Thyroid gland (tissue), 4 donors: ENCODE measurements at regions not wholly inside any gene's neighbourhood (a gene's known extent, or its start where the extent isn't known, plus 50 kb on each side); places are given as distances from the start of the nearest gene placed in this dataset.

Source experiments
- DNase-seq, 2 donors: peaks; one replicate each; pipeline ENCODE4 v3.0.0-alpha.2; 2019
- H3K27ac ChIP-seq, 3 donors: fragments of 200-600 bp; sonication (generic); 1 replicate in 2 of 3; 2 replicates in 1 of 3; pipeline ENCODE4 v1.5.1; 2016 to 2019; ENCODE audit warnings: mild to moderate bottlenecking in 1 of 3, moderate library complexity in 1 of 3
- H3K27me3 ChIP-seq: fragments of 200-600 bp; sonication (generic); one replicate; pipeline ENCODE4 v1.5.1; 2019
- H3K36me3 ChIP-seq, 2 donors: fragments of 200-600 bp; sonication (generic); one replicate each; pipeline ENCODE4 v1.5.1; 2016 to 2019
- H3K4me1 ChIP-seq, 2 donors: fragments of 200-600 bp; sonication (generic); one replicate each; pipeline ENCODE4 v1.5.1; 2017 to 2019
- H3K4me3 ChIP-seq, 3 donors: fragments of 200-600 bp; sonication (generic); replicated peaks in 1 of 3; 1 replicate in 2 of 3; 2 replicates in 1 of 3; pipeline ENCODE4 v1.5.1; 2016; ENCODE audit warnings: mild to moderate bottlenecking in 1 of 3
- H3K9me3 ChIP-seq: fragments of 200-600 bp; sonication (generic); one replicate; pipeline ENCODE4 v1.5.1; 2017
- POLR2A ChIP-seq, 2 donors: fragments of 450-650 bp; IDR thresholded peaks; one replicate each; pipeline ENCODE4 v1.6.1; 2017; ENCODE audit warnings: antibody characterized with exemption in 2 of 2, mild to moderate bottlenecking in 2 of 2, moderate library complexity in 1 of 2
- WGBS, 2 donors: methylation state at CpG; one replicate each; pipeline ENCODE4 v1.1.5; 2017; 5-methylcytosine and 5-hydroxymethylcytosine counted together
- intact Hi-C: fragments of 100-400 bp; cut with DNase I; formaldehyde crosslinking; loops from one replicate; pipeline ENCODE4 v1.15.1; 2023
- TF ChIP-seq, protein P1 (sequence below), 6 experiments: fragments of 200-600 bp in 3 of 6; fragments of 450-650 bp in 3 of 6; sonication (generic) in 3 of 6; IDR thresholded peaks; one replicate each; pipeline ENCODE4 v1.5.1; 2016 to 2019; ENCODE audit warnings: antibody characterized with exemption in 6 of 6, mild to moderate bottlenecking in 2 of 6, inconsistent platforms in 1 of 6, moderate library complexity in 1 of 6

DNA sequence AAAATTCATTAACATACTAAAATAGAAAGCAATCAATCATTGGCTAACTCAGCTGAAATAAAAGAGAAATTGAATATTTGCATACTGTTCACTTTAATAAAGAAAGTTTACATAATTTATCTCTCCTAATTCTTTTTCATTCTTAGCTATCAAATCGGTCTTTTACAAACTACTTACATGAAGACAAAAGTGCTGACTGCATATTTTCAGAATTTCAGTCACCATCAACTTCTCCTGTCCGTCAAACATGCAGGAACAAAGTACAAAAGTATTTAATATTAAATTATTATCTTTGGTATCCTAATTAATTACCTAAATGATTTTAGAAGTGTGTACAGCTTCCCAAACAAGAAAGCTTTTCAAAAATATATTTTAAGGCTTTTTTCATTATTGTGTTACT, 248.4 kb downstream of the CYLC2 start:
- Histone ChIP-seq H3K4me1 (no peaks in the 10 kb centered on the region), H3K27ac (no peak overlapping the region), H3K27me3 (no peaks in the 10 kb centered on the region), H3K36me3 (no peaks in the 10 kb centered on the region), H3K4me3 (no peak overlapping the region), H3K9me3 (no peaks in the 10 kb centered on the region)
- intact Hi-C loops, result no loop called here
- WGBS, 2 donors, result 30 to 47% methylated on average over 2 of the region's 2 CpGs
- DNase-seq, result no peak
- TF ChIP-seq POLR2A (IDR thresholded peaks at IDR 0.05), result no peak
- TF ChIP-seq, protein P1, sequence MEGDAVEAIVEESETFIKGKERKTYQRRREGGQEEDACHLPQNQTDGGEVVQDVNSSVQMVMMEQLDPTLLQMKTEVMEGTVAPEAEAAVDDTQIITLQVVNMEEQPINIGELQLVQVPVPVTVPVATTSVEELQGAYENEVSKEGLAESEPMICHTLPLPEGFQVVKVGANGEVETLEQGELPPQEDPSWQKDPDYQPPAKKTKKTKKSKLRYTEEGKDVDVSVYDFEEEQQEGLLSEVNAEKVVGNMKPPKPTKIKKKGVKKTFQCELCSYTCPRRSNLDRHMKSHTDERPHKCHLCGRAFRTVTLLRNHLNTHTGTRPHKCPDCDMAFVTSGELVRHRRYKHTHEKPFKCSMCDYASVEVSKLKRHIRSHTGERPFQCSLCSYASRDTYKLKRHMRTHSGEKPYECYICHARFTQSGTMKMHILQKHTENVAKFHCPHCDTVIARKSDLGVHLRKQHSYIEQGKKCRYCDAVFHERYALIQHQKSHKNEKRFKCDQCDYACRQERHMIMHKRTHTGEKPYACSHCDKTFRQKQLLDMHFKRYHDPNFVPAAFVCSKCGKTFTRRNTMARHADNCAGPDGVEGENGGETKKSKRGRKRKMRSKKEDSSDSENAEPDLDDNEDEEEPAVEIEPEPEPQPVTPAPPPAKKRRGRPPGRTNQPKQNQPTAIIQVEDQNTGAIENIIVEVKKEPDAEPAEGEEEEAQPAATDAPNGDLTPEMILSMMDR (IDR thresholded peaks at IDR 0.05), result no peak

DNA sequence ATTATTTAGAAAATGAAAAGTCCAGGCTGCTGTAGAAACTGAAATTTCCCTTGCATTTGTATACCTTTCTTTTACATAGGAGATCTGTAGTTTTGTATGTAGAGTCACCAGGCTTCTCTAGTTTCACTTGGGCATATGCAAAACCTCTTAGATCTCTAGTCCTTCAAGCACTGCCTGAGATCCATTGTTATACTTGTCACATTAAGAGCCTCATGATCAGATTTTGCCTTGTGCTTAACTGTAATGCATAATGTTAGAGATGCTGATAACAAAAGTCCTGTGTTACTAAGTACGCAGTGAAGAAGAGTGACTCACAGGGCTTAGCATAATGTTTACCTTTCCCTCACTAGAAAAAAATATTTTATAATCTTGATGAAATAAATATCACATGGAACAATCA, 250.2 kb downstream of the CYLC2 start:
- H3K27me3 ChIP-seq, result no peaks in the 10 kb centered on the region
- no peak overlapping the region for H3K4me3 ChIP-seq
- TF ChIP-seq, protein P1 (IDR thresholded peaks at IDR 0.05), result no peak
- TF ChIP-seq POLR2A (IDR thresholded peaks at IDR 0.05), result no peak
- 63 to 78% methylated on average over 1 of the region's 1 CpG for WGBS, 2 donors
- H3K4me1 ChIP-seq, result no peaks in the 10 kb centered on the region
- no peaks in the 10 kb centered on the region for H3K9me3 ChIP-seq
- DNase-seq, result no peak
- no peak overlapping the region for H3K27ac ChIP-seq
- H3K36me3 ChIP-seq, result no peaks in the 10 kb centered on the region
- intact Hi-C loops, result no loop called here

DNA sequence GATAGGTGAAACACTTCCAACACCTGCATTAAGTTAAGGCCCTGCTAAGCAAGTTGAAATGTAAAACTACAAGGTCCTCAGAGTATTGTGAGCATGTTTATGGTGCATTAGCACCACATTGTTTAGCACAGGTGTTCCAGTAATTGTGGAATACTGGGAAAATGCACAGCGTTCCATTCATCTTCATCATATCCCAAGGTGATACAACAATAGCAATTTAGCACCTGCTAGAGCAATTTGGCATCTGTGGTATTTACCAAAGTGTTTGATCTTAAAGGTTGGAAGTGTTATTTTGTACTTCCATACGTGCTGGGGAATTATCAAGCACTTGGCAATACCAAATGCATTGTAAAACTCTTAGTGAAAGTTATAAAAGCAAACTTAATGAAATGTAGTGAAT, 266.8 kb downstream of the CYLC2 start:
- no peak for DNase-seq
- WGBS, 2 donors, result 71 to 73% methylated on average over 2 of the region's 2 CpGs
- Histone ChIP-seq H3K4me3 (no peak overlapping the region), H3K27ac (no peak overlapping the region), H3K27me3 (no peaks in the 10 kb centered on the region), H3K36me3 (no peaks in the 10 kb centered on the region), H3K9me3 (no peaks in the 10 kb centered on the region), H3K4me1 (no peaks in the 10 kb centered on the region)
- TF ChIP-seq, protein P1 (IDR thresholded peaks at IDR 0.05), result no peak
- TF ChIP-seq POLR2A (IDR thresholded peaks at IDR 0.05), result no peak
- intact Hi-C loops, result no loop called here

DNA sequence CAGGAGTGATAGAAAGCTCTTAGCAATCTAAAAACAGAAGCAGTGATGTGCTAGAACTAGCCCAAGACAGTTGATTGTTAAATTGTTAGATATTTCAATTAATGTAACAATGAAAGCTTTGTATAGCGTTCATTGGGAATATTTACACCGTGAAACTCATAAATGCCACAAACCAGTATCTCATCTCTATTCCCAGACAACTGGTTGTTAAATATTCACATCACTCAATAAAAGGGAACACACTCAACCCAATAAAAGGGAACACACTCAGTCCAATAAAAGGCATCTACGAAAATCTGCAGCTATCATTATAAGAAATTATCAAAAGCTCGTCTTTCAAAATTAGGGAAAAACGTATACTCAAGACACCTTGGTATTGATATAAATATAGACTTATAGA, 270.9 kb downstream of the CYLC2 start:
- DNase-seq, result no peak
- intact Hi-C loops, result no loop called here

DNA sequence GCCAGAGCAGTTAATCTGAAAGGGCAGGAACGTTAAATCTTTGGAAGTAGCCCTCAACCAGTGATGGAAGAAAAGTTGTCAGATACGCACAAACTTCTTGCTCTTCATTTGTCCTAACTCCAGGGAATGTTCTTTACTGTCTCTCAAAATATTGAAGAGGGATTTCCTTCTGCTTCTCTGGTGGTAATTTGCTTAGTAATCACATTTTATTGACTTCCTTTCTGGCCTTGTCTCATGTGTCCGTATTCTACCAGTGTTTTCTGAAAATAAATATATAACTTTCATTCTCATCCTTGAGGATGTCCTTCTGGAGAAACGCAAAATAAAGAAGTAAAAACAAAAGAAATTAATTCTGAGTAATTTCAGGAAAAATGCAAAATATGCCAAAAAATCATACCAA, 282.1 kb downstream of the CYLC2 start:
- WGBS, 2 donors, result 82 to 84% methylated on average over 4 of the region's 4 CpGs
- TF ChIP-seq POLR2A (IDR thresholded peaks at IDR 0.05), result no peak
- TF ChIP-seq, protein P1 (IDR thresholded peaks at IDR 0.05), result no peak
- intact Hi-C loops, result no loop called here
- no peaks in the 10 kb centered on the region for H3K4me1 ChIP-seq
- H3K4me3 ChIP-seq, result no peak overlapping the region
- H3K27ac ChIP-seq, result no peak overlapping the region
- H3K27me3 ChIP-seq, result no peaks in the 10 kb centered on the region
- DNase-seq, result no peak
- H3K9me3 ChIP-seq, result no peaks in the 10 kb centered on the region
- H3K36me3 ChIP-seq, result no peaks in the 10 kb centered on the region

More for the DNA sequence above, 270.9 kb downstream of the CYLC2 start:
- Histone ChIP-seq H3K9me3 (no peaks in the 10 kb centered on the region), H3K4me3 (no peak overlapping the region), H3K36me3 (no peaks in the 10 kb centered on the region), H3K27ac (no peak overlapping the region), H3K27me3 (no peaks in the 10 kb centered on the region), H3K4me1 (no peaks in the 10 kb centered on the region)
- WGBS, 2 donors, result 89 to 91% methylated on average over 5 of the region's 5 CpGs
- TF ChIP-seq POLR2A (IDR thresholded peaks at IDR 0.05), result no peak
- TF ChIP-seq, protein P1 (IDR thresholded peaks at IDR 0.05), result no peak
